ENCODE measurements at regions not wholly inside any gene's neighbourhood (a gene's known extent, or its start where the extent isn't known, plus 50 kb on each side); places are given as distances from the start of the nearest gene placed in this dataset.
A peak's percentile ranks its signal among the peaks of the same experiment; 100 is the strongest.

GRCh38 chr13:79775830-79776229 is 294.9 kb downstream of the NDFIP2 start:
- no peak for DNase-seq (ENCODE audit: low read depth)
- TF ChIP-seq CTCF (conservative IDR thresholded peaks at IDR 0.05; ENCODE audit: low read depth, low read length) = peak; percentile 88
- no peak overlapping the region for H3K4me3 ChIP-seq (ENCODE audit: low read depth, low read length)

- no peak for TF ChIP-seq CTCF (conservative IDR thresholded peaks at IDR 0.05; ENCODE audit: low read depth, low read length)
- no peak for DNase-seq (ENCODE audit: low read depth)
- H3K4me3 ChIP-seq (ENCODE audit: low read depth, low read length) = no peak overlapping the region
These were observed 291.9 kb downstream of the NDFIP2 start for GRCh38 chr13:79772811-79773210.

- no peak for DNase-seq (ENCODE audit: low read depth)
- no peak overlapping the region for H3K4me3 ChIP-seq (ENCODE audit: low read depth, low read length)
- no peak for TF ChIP-seq CTCF (conservative IDR thresholded peaks at IDR 0.05; ENCODE audit: low read depth, low read length)
These were observed 290.5 kb downstream of the NDFIP2 start for GRCh38 chr13:79771493-79771892.

- no peak for TF ChIP-seq CTCF (conservative IDR thresholded peaks at IDR 0.05; ENCODE audit: low read depth, low read length)
These were observed 289.1 kb downstream of the NDFIP2 start for GRCh38 chr13:79770056-79770455.

GRCh38 chr13:79767126-79767525 is 286.2 kb downstream of the NDFIP2 start:
- no peak for TF ChIP-seq CTCF (conservative IDR thresholded peaks at IDR 0.05; ENCODE audit: low read depth, low read length)
- DNase-seq (ENCODE audit: low read depth) = no peak
- H3K4me3 ChIP-seq (ENCODE audit: low read depth, low read length) = no peak overlapping the region

More at GRCh38 chr13:79770056-79770455, 289.1 kb downstream of the NDFIP2 start:
- no peak for DNase-seq (ENCODE audit: low read depth)
- H3K4me3 ChIP-seq (ENCODE audit: low read depth, low read length) = no peak overlapping the region

- no peak for TF ChIP-seq CTCF (conservative IDR thresholded peaks at IDR 0.05; ENCODE audit: low read depth, low read length)
- DNase-seq (ENCODE audit: low read depth) = no peak
- H3K4me3 ChIP-seq (ENCODE audit: low read depth, low read length) = no peak overlapping the region
These were observed 284.4 kb downstream of the NDFIP2 start for GRCh38 chr13:79765331-79765730.

GRCh38 chr13:79749984-79750551 is 269.1 kb downstream of the NDFIP2 start:
- no peak overlapping the region for H3K4me3 ChIP-seq (ENCODE audit: low read depth, low read length)
- no peak for TF ChIP-seq CTCF (conservative IDR thresholded peaks at IDR 0.05; ENCODE audit: low read depth, low read length)
- DNase-seq (ENCODE audit: low read depth) = peak; percentile 97

All from epithelial cell of proximal tubule (primary cell).